Naive B cell (primary cell): ENCODE measurements at regions not wholly inside any gene's neighbourhood (a gene's known extent, or its start where the extent isn't known, plus 50 kb on each side); places are given as distances from the start of the nearest gene placed in this dataset.
"Not testable (repeated sequence)": the region's sequence is repeated elsewhere in the genome, so short reads cannot be mapped to it uniquely, and the experiment has no call there.

Source experiments
- ATAC-seq, 2 donors: fragments of 150-1000 bp; cut with Tn5 transposase; 2 replicates each; pipeline ENCODE4 v1.10.0; 2021; ENCODE audit warnings: low read depth in 2 of 2, mild to moderate bottlenecking in 2 of 2, moderate library complexity in 2 of 2
- DNase-seq: peaks from one replicate; pipeline ENCODE4 v3.0.0; 2022
- H3K27ac Mint-ChIP-seq, 6 donors: one replicate each; pipeline ENCODE4 v1.8.0; 2020 to 2022; ENCODE audit warnings: mild to moderate bottlenecking in 6 of 6, mixed read lengths in 6 of 6, moderate library complexity in 5 of 6, inconsistent platforms in 2 of 6
- H3K27me3 Mint-ChIP-seq, 3 donors: one replicate each; pipeline ENCODE4 v1.8.0; 2021 to 2022; ENCODE audit warnings: mixed read lengths in 3 of 3, mild to moderate bottlenecking in 1 of 3
- H3K36me3 Mint-ChIP-seq, 2 donors: one replicate each; pipeline ENCODE4 v1.8.0; 2020 to 2022; ENCODE audit warnings: mixed read lengths in 2 of 2, inconsistent platforms in 1 of 2, mild to moderate bottlenecking in 1 of 2
- H3K4me1 Mint-ChIP-seq, 3 donors: one replicate each; pipeline ENCODE4 v1.8.0; 2020 to 2022; ENCODE audit warnings: mixed read lengths in 3 of 3, inconsistent platforms in 1 of 3, mild to moderate bottlenecking in 1 of 3, moderate library complexity in 1 of 3
- H3K4me3 Mint-ChIP-seq, 8 donors: one replicate each; pipeline ENCODE4 v1.8.0; 2020 to 2022; ENCODE audit warnings: mild to moderate bottlenecking in 8 of 8, mixed read lengths in 8 of 8, moderate library complexity in 8 of 8, inconsistent platforms in 2 of 8
- H3K9me3 Mint-ChIP-seq, 7 donors: one replicate each; pipeline ENCODE4 v1.8.0; 2020 to 2022; ENCODE audit warnings: mixed read lengths in 7 of 7, mild to moderate bottlenecking in 5 of 7, inconsistent platforms in 2 of 7, moderate library complexity in 1 of 7

DNA sequence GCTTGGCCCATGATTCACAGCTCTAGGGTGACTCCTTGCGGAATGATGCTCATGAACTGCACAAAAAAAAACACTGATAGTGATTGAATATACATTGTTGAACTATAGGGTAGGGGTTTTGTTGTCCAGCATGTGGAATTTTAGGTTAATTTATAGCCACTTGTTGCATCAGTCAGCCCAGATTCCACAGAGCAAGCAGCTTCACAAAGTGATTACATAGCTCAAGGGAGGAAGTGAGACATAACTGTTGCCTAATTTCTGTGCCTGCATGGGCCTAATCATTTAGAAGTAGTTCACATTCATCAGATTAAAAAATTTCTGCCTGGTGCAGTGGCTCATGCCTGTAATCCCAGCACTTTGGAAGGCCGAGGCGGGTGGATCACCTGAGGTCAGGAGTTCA, 142.2 kb upstream of the ZNF722 start:
- H3K4me3 Mint-ChIP-seq, H3K27me3 Mint-ChIP-seq, ATAC-seq, DNase-seq, H3K4me1 Mint-ChIP-seq, H3K27ac Mint-ChIP-seq: not testable (repeated sequence)
- Mint-ChIP-seq H3K36me3 (peaks cover 0 to 31% of the 10 kb centered on the region in 2 donors), H3K9me3 (peaks cover 15 to 73% (median 35%) of the 10 kb centered on the region in 7 donors)

DNA sequence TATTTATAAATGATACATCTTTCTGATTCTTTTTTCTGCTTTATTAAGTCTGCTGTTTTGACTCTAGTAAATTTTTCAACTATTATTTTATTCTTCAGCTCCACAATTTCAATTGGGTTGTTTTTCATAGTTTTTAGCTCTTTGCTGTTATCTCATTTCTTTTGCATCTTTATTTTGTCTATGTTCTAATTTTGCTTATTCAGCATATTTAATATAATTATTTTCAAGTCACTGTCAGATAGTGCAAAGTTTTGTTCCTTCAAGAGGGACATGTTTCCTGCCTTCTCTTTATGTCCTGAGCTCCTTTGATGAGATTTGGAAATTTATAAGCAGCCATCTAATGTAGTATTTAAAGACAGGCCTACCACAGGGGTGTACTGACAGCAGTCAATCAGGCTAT, 131.5 kb upstream of the ZNF722 start:
- no peaks in the 10 kb centered on the region for H3K4me1 Mint-ChIP-seq
- H3K27ac Mint-ChIP-seq, result no peak overlapping the region
- peaks cover 0 to 8% of the 10 kb centered on the region in 2 donors for H3K36me3 Mint-ChIP-seq
- ATAC-seq (no peak), DNase-seq (no peak)
- H3K27me3 Mint-ChIP-seq, result no peaks in the 10 kb centered on the region
- H3K9me3 Mint-ChIP-seq, result peaks cover 13 to 80% (median 44%) of the 10 kb centered on the region in 7 donors
- no peak overlapping the region for H3K4me3 Mint-ChIP-seq

DNA sequence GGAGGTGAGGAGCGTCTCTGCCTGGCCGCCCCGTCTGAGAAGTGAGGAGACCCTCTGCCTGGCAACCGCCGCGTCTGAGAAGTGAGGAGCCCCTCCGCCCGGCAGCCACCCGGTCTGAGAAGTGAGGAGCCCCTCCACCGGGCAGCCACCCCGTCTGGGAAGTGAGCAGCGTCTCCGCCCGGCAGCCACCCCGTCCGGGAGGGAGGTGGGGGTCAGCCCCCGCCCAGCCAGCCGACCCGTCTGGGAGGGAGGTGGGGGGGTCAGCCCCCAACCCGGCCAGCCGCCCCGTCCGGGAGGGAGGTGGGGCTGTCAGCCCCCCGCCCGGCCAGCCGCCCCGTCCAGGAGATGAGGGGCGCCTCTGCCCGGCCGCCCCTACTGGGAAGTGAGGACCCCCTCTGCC, 124.4 kb upstream of the ZNF722 start:
- DNase-seq, H3K27ac Mint-ChIP-seq, H3K36me3 Mint-ChIP-seq, H3K4me3 Mint-ChIP-seq, H3K4me1 Mint-ChIP-seq, H3K27me3 Mint-ChIP-seq, ATAC-seq: not testable (repeated sequence)
- peaks cover 6 to 81% (median 65%) of the 10 kb centered on the region in 7 donors for H3K9me3 Mint-ChIP-seq

DNA sequence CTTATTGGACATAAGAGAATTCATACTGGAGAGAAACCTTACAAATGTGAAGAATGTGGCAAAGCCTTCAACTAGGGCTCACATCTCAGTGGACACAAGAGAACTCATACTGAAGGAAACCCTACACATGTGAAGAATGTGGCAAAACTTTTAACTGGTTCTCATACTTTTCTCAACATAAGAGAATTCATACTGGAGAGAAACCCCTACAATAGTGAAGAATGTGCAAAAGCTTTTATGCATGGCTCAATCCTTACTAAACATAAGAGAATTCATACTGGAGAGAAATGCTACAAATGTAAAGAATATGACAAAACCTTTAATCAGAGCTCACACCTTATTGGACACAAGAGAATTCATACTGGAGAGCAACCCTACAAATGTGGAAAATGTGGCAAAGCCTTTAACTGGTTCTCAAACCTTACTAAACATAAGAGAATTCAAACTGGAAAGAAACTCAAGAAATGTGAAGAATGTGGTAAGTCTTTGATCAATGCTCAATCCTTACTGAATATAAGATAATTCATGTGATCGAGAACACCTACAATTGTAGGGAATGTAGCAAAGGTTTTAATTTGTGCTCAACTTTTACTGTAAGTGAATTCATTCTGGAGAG, 121.8 kb upstream of the ZNF722 start:
- DNase-seq (no peak), ATAC-seq (no peak)
- Mint-ChIP-seq H3K4me3 (no peak overlapping the region), H3K4me1 (no peaks in the 10 kb centered on the region), H3K27me3 (no peaks in the 10 kb centered on the region), H3K27ac (no peak overlapping the region), H3K9me3 (peaks cover 10 to 92% (median 75%) of the 10 kb centered on the region in 7 donors), H3K36me3 (peaks cover 10 to 24% of the 10 kb centered on the region in 2 donors)

DNA sequence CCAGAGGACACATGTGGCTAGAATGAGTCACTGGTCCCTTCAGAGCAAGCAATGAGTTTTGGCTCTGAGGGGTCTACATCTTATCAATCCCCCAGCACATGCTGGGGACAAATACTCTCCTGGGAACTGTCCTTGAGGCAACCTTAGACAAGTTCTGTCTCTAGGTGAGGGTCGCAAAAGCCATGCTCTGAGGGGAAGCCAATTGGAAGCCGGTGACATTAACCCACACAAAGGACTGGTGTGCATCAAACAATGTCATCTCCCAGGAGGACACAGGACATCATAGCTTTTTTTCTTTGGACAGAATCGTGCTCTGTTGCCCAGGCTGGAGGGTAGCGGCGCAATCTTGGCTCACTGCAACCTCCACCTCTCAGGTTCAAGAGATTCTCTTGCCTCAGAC, 111.6 kb upstream of the ZNF722 start:
- no peak for DNase-seq
- peaks cover 12 to 80% (median 66%) of the 10 kb centered on the region in 7 donors for H3K9me3 Mint-ChIP-seq

DNA sequence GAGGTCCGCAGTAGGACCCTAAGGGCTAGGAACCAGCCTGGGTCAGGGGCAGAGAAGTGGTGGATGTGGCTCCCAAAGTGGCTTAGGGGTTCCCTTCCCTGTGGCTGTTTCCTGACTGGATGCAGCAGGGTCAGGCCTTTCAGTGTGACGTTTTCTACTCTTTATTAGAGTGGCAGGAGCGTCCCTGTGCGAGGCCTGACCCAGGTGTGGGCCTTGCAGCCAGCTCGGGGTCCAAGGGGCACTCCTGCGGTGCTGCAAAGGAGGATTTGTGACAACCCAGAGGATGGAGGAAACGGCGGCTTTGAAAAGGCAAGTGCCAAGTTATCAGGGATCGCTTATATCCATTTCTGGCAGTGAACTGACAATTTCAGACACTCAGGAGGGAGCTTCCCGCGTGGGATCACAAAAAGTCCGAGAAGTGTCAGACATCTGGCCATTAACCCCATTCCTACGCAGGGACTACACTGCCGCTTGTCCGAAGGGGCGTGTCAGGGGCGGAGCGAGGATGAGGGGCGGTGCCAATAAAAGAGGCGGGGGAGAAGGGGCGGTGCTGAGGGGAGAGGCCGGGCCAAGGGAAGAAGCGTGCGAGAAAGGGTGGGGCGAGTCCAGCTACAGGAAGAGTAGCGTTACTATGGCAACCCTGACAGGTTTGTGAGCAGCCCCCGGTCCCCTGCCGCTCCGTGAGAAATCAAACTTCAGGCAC, 98.8 kb upstream of the ZNF722 start:
- H3K4me3 Mint-ChIP-seq, result peak overlapping the region; percentile 93 to 100 (median 97)
- H3K27ac Mint-ChIP-seq, result peak overlapping the region; percentile 95 to 99 (median 99)
- DNase-seq (peak; percentile 89), ATAC-seq (peak; percentile 77 to 78)
- peaks cover 0 to 36% (median 11%) of the 10 kb centered on the region in 7 donors for H3K9me3 Mint-ChIP-seq
- H3K4me1 Mint-ChIP-seq, result peaks cover 0 to 20% (median 10%) of the 10 kb centered on the region in 3 donors
- no peaks in the 10 kb centered on the region for H3K27me3 Mint-ChIP-seq
- peaks cover 0 to 10% of the 10 kb centered on the region in 2 donors for H3K36me3 Mint-ChIP-seq

More for the DNA sequence above, 111.6 kb upstream of the ZNF722 start:
- H3K27ac Mint-ChIP-seq, result no peak overlapping the region
- H3K36me3 Mint-ChIP-seq, result peaks cover 8 to 22% of the 10 kb centered on the region in 2 donors
- ATAC-seq, result no peak
- no peaks in the 10 kb centered on the region for H3K4me1 Mint-ChIP-seq
- H3K27me3 Mint-ChIP-seq, result peaks cover 0 to 6% (median 0%) of the 10 kb centered on the region in 3 donors
- H3K4me3 Mint-ChIP-seq, result no peak overlapping the region

DNA sequence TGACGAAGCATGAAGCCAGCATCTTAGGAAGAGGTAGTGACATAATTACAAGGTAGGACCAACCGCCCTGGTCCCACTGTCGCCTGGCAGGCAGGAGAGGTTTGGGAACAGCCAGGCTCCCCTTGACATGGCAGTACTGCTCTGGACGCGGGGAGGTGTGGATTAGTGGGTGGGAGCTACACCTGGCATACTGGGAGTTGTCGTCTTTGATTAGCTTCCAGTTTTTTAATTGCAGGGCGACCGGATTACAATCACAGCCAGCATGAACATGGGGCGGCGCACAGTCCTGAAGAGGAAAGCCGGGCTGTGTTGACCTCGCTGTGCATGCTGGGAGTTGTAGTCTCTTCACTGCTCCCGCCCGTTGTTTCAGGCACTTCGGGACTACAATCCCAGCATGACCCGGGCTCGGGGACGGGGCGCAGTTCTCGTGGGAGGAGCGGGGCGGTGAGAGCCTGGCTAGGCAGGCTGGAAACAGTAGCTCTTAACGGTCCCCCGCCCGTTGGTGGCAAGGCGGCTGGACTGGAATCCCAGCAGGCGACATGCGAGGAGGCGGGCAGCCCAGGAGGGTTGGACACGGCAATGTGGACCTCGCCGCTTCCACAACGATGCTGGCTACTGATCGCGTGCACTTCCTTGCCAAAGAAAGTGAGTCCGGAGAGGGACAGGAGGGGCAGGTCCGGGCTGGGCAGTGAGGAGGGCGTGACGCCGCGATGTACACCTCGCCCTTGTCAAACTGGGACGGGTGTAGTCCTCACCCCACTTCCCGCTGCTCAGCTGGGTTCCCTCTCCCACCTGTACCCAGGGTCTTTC, 98.0 kb upstream of the ZNF722 start:
- H3K9me3 Mint-ChIP-seq, result peaks cover 0 to 35% (median 11%) of the 10 kb centered on the region in 7 donors

DNA sequence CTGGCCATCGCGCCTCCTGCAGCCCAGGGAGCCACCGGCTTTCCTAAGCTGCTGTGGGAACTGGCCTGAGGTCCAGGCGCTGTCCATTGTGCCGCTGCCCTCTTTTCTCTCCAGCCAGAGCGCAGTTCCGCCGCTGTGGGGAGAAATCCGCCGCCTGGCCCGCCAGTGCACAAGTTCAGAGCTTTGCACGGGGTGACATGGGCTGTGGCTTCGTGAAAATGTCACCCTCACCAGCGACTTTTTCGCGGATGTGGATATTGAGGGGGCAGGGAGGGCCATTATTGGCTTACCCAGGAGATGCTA, 97.5 kb upstream of the ZNF722 start:
- not testable (repeated sequence) for ATAC-seq, H3K27me3 Mint-ChIP-seq, DNase-seq
- H3K9me3 Mint-ChIP-seq, result peaks cover 0 to 29% (median 13%) of the 10 kb centered on the region in 7 donors
- peak overlapping the region in 3 of 6 donors; percentile 84 to 99 (median 95) for H3K27ac Mint-ChIP-seq
- H3K4me1 Mint-ChIP-seq, result peaks cover 0 to 22% (median 10%) of the 10 kb centered on the region in 3 donors
- peaks cover 2 to 15% of the 10 kb centered on the region in 2 donors for H3K36me3 Mint-ChIP-seq
- H3K4me3 Mint-ChIP-seq, result peak overlapping the region; percentile 93 to 100 (median 97)

More for the DNA sequence above, 98.0 kb upstream of the ZNF722 start:
- ATAC-seq (peak; percentile 89 to 91), DNase-seq (peak; percentile 94)
- H3K27me3 Mint-ChIP-seq, result no peaks in the 10 kb centered on the region
- peak overlapping the region; percentile 93 to 100 (median 97) for H3K4me3 Mint-ChIP-seq
- peak overlapping the region; percentile 95 to 99 (median 99) for H3K27ac Mint-ChIP-seq
- peaks cover 0 to 10% of the 10 kb centered on the region in 2 donors for H3K36me3 Mint-ChIP-seq
- H3K4me1 Mint-ChIP-seq, result peaks cover 0 to 20% (median 10%) of the 10 kb centered on the region in 3 donors

DNA sequence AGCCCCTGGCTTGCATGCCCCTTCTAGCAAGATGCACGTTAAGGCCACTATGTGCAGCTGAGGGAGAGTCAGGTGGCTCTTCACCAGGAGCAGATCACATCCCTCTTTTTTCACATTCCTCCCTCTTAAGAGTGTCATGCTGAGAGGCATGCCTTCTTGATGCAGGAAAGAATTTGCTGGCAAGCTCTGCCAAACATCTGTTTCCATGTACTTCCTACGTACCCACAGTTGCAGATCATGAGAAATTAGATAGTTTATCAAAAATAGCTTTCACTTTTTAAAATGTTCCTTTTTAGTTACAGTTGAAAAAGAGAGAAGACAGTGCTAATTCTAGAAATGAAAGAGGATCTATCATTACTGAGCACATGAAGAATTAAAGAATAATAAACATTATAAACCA, 79.7 kb upstream of the ZNF722 start:
- H3K27ac Mint-ChIP-seq, result no peak overlapping the region
- H3K9me3 Mint-ChIP-seq, result peaks cover 0 to 8% (median 1%) of the 10 kb centered on the region in 7 donors
- H3K36me3 Mint-ChIP-seq, result peaks cover 8 to 11% of the 10 kb centered on the region in 2 donors
- no peaks in the 10 kb centered on the region for H3K4me1 Mint-ChIP-seq
- H3K27me3 Mint-ChIP-seq, result no peaks in the 10 kb centered on the region
- DNase-seq (no peak), ATAC-seq (no peak)
- H3K4me3 Mint-ChIP-seq, result no peak overlapping the region

DNA sequence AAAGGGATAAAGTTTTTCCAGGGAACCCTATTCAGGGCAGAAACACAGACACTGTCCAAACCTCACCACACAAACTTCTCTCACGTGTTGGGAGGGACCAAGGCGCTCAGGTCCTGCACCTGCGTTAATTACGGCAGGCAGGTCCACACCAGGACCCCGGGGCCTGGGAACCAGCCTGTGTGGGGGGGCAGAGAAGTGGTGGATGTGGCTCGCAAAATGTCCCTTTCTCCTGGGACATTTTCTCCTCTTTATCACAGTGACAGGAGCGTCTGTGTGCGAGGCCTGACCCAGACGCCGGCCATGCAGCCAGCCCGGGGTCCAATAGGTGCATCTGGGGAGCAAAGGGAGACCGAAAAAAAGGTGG, 73.4 kb upstream of the ZNF722 start:
- Mint-ChIP-seq H3K27ac (peak overlapping the region; percentile 91 to 99 (median 98)), H3K27me3 (peaks cover 0 to 3% (median 0%) of the 10 kb centered on the region in 3 donors), H3K4me3 (peak overlapping the region; percentile 95 to 100 (median 99)), H3K9me3 (peaks cover 0 to 4% (median 3%) of the 10 kb centered on the region in 7 donors), H3K4me1 (peaks cover 16 to 24% (median 24%) of the 10 kb centered on the region in 3 donors), H3K36me3 (peaks cover 5 to 8% of the 10 kb centered on the region in 2 donors)
- DNase-seq, result no peak
- ATAC-seq, result no peak

DNA sequence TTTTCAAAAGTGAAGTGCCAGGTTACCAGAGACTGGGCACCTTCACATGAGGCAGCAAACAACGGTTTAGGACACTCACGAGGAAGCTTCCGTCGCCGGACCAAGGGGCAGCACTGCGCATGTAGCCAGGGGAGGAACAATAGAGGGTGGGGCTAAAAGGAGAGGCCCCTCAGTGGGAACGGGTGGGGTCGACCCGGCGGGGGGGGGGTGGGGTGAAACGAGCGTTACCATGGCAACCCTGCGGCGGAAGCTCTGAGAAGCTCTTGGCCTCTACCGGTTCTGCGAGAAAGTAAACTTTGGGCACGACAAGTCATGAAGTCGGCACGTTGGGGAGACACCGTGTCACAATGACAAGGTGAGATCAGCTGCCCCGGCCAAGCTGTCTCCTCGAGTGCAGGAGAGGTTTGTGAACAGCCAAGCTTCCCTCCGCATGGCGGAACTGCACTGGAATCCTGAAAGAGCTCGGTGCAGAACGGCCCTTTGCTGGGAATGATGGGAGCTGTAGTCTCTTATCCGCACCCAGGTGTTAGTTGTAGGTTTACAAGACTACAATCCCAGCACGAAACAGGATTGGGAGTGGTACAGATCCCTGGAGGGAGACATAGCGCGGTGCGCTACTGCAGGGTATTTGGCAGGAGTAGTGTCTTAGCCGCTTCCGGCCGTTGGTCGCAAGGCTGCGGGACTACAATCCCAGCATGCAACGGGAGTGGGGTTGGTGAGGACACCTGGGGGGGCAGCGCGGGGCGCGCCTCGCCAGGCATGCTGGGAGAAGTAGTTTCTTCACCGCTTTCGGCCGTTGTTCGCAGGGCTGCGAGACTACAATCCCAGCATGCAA, 72.8 kb upstream of the ZNF722 start:
- Mint-ChIP-seq H3K9me3 (peaks cover 0 to 9% (median 6%) of the 10 kb centered on the region in 7 donors), H3K4me1 (peaks cover 16 to 24% (median 24%) of the 10 kb centered on the region in 3 donors), H3K27me3 (peaks cover 0 to 3% (median 0%) of the 10 kb centered on the region in 3 donors), H3K36me3 (peaks cover 5 to 8% of the 10 kb centered on the region in 2 donors), H3K27ac (peak overlapping the region; percentile 91 to 99 (median 98)), H3K4me3 (peak overlapping the region; percentile 95 to 100 (median 99))
- ATAC-seq (peak; percentile 90), DNase-seq (peak; percentile 96)

DNA sequence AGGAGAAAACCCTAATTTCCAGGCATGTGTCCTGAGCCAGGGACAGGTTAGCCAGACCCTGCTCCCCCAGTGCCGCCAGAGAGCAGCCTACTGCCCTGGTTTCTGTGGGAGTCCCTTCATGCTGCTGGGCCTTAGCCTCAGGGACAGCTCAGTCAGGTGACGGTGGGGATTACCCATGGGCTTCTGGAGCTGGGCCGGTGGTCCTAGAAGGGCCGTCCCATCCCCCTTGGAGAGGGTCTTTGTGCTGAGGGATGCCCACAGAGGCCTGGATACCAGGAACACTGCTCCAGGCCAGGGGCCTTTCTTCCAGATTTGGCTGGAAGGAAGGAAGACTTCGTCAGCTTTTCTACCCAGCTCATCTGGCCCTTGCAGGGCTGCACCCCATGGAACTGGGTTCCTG, 71.4 kb upstream of the ZNF722 start:
- Mint-ChIP-seq H3K27ac (peak overlapping the region in 4 of 6 donors; percentile 91 to 99 (median 98)), H3K27me3 (peaks cover 0 to 3% (median 0%) of the 10 kb centered on the region in 3 donors), H3K9me3 (peaks cover 0 to 9% (median 4%) of the 10 kb centered on the region in 7 donors), H3K4me3 (peak overlapping the region in 7 of 8 donors; percentile 95 to 100 (median 99)), H3K36me3 (no peaks in the 10 kb centered on the region), H3K4me1 (peaks cover 16 to 24% (median 24%) of the 10 kb centered on the region in 3 donors)
- DNase-seq, result no peak
- ATAC-seq, result no peak
